K562 (cell line): ENCODE measurements at regions not wholly inside any gene's neighbourhood (a gene's known extent, or its start where the extent isn't known, plus 50 kb on each side); places are given as distances from the start of the nearest gene placed in this dataset.

Source experiments
- CTCF ChIP-seq, 3 experiments: IDR thresholded peaks in 2 of 3; conservative IDR thresholded peaks in 1 of 3; 2 replicates each; pipeline ENCODE4 v1.5.1; 2011 to 2012; ENCODE audit warnings: low read length in 3 of 3, mild to moderate bottlenecking in 3 of 3, control low read depth in 2 of 3, improper control_type of control experiment in 1 of 3, inconsistent platforms in 1 of 3, low read depth in 1 of 3, mixed read lengths in 1 of 3, moderate library complexity in 1 of 3; ENCODE audit not compliant: insufficient read depth in 2 of 3
- E2F1 ChIP-seq: sonication (generic); formaldehyde crosslinking; IDR thresholded peaks from 2 replicates; pipeline ENCODE4 v1.8.1; 2023; ENCODE audit warnings: mild to moderate bottlenecking, missing genetic modification reagents, moderate library complexity
- HMBOX1 ChIP-seq: sonication (generic); IDR thresholded peaks from 2 replicates; pipeline ENCODE4 v1.6.1; 2016
- MAFG ChIP-seq: fragments of 450-650 bp; conservative IDR thresholded peaks from 2 replicates; pipeline ENCODE4 v1.6.1; 2016; ENCODE audit warnings: missing genetic modification characterization, missing compliant biosample characterization
- PHF21A ChIP-seq: fragments of 450-650 bp; IDR thresholded peaks from 2 replicates; pipeline ENCODE4 v1.6.1; 2017; ENCODE audit warnings: low read depth, borderline replicate concordance
- RBM39 ChIP-seq: fragments of 200-400 bp; formaldehyde crosslinking; optimal IDR thresholded peaks from 2 replicates; pipeline ENCODE3; 2018; ENCODE audit warnings: low read depth, low read length
- RNF2 ChIP-seq: sonication (generic); IDR thresholded peaks from 2 replicates; pipeline ENCODE4 v1.6.1; 2016
- SIX5 ChIP-seq, 2 experiments: IDR thresholded peaks; 2 replicates each; pipeline ENCODE4 v1.6.1; 2011; ENCODE audit warnings: low read length in 2 of 2, borderline replicate concordance in 1 of 2, low read depth in 1 of 2, mild to moderate bottlenecking in 1 of 2, moderate library complexity in 1 of 2; ENCODE audit not compliant: insufficient read depth in 1 of 2
- TAF15 ChIP-seq: fragments of 200-400 bp; formaldehyde crosslinking; IDR thresholded peaks from 2 replicates; pipeline ENCODE4 v1.6.1; 2017; ENCODE audit warnings: mild to moderate bottlenecking, low read depth, low read length, moderate library complexity
- XRCC5 ChIP-seq: fragments of 200-400 bp; formaldehyde crosslinking; IDR thresholded peaks from 2 replicates; pipeline ENCODE4 v1.6.1; 2017; ENCODE audit warnings: low read depth, mild to moderate bottlenecking, low read length
- ZNF263 ChIP-seq: sonication (generic); formaldehyde crosslinking; IDR thresholded peaks from 2 replicates; pipeline ENCODE4 v1.8.0; 2022; ENCODE audit warnings: mild to moderate bottlenecking, missing genetic modification reagents, borderline replicate concordance
- ZNF444 ChIP-seq: fragments of 250-450 bp; sonication (Bioruptor Pico); IDR thresholded peaks from 2 replicates; pipeline ENCODE4 v1.4.0; 2020; ENCODE audit warnings: mild to moderate bottlenecking, moderate library complexity
- ZNF766 ChIP-seq: fragments of 200-800 bp; sonication (Bioruptor generic); conservative IDR thresholded peaks from 2 replicates; pipeline ENCODE4 v1.6.1; 2016; ENCODE audit warnings: missing genetic modification characterization, missing compliant biosample characterization
- TF ChIP-seq, protein P1 (sequence below), 2 experiments: fragments of 450-650 bp; IDR thresholded peaks; 2 replicates each; pipeline ENCODE4 v1.6.1; 2018; ENCODE audit warnings: mild to moderate bottlenecking in 2 of 2, low read depth in 1 of 2; ENCODE audit not compliant: partially characterized antibody in 2 of 2
- TF ChIP-seq, protein P2 (sequence below): sonication (generic); formaldehyde crosslinking; IDR thresholded peaks from 2 replicates; pipeline ENCODE4 v1.8.0; 2022; ENCODE audit warnings: mild to moderate bottlenecking, missing genetic modification reagents
- TF ChIP-seq, protein P3 (sequence below), 2 experiments: fragments of 200-800 bp in 1 of 2; sonication (Bioruptor generic) in 1 of 2; sonication (generic) in 1 of 2; formaldehyde crosslinking in 1 of 2; IDR thresholded peaks in 1 of 2; conservative IDR thresholded peaks in 1 of 2; 2 replicates each; pipeline versions ENCODE4 v1.5.0 to v1.6.1; 2016 to 2020; ENCODE audit warnings: missing compliant biosample characterization in 1 of 2, missing genetic modification characterization in 1 of 2, missing genetic modification reagents in 1 of 2

DNA sequence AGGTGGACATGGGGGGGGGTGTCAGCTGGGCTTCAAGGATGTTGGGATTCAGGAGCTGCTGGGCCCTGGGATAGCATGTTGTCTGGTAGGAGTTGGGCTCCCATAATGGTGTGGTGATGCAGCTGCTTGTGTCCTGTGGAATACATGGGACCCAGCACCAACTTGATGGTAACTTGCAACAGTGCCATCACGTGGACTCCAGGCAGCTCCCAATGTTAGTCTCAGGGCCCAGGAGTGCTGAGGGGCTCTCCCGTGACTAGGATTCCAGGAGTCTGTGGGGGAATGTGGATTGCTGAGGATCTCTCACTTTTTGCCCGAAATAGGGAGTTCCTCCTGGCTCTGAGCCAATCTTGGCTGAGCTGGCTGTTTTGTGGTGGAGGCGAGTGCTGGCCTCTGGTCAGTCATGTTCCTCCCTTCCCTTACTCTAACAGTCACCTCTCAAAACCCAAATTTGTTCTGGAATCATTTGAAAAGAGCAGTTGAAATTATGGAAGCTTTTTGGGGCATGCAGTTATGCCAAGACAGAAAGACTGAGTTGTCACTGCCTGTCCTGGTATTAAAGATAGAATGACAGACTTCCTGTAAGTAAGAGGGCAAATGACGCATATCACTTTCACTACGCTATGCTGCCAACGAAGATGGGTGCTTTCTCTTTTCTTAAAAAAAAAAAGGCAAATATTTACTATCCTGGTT is 607.1 kb downstream of the ADCYAP1 start (continued):
- TF ChIP-seq CTCF (IDR thresholded peaks at IDR 0.05 in 2 of 3, conservative IDR thresholded peaks at IDR 0.05 in 1 of 3; ENCODE audit: insufficient read depth in 2 of 3, low read depth in 1 of 3, low read length in 3 of 3) (peak in 1 of 3 experiments; percentile 16; a peak in 2 of 6 replicates), E2F1 (CRISPR knock-in tag) (no peak), RNF2 (no peak), HMBOX1 (peak; percentile 48; the same call in 1 of the 2 replicates), XRCC5 (no peak), ZNF444 (CRISPR knock-in tag) (no peak), MAFG (tag) (peak; percentile 46), ZNF766 (CRISPR knock-in tag) (peak; percentile 51; the same call in 1 of the 2 replicates), PHF21A (no peak), RBM39 (no peak), TAF15 (no peak), ZNF263 (no peak), SIX5 (IDR thresholded peaks at IDR 0.05; ENCODE audit: borderline replicate concordance in 1 of 2, insufficient read depth in 1 of 2, low read depth in 1 of 2, low read length in 2 of 2) (no peak)
- TF ChIP-seq, protein P1, sequence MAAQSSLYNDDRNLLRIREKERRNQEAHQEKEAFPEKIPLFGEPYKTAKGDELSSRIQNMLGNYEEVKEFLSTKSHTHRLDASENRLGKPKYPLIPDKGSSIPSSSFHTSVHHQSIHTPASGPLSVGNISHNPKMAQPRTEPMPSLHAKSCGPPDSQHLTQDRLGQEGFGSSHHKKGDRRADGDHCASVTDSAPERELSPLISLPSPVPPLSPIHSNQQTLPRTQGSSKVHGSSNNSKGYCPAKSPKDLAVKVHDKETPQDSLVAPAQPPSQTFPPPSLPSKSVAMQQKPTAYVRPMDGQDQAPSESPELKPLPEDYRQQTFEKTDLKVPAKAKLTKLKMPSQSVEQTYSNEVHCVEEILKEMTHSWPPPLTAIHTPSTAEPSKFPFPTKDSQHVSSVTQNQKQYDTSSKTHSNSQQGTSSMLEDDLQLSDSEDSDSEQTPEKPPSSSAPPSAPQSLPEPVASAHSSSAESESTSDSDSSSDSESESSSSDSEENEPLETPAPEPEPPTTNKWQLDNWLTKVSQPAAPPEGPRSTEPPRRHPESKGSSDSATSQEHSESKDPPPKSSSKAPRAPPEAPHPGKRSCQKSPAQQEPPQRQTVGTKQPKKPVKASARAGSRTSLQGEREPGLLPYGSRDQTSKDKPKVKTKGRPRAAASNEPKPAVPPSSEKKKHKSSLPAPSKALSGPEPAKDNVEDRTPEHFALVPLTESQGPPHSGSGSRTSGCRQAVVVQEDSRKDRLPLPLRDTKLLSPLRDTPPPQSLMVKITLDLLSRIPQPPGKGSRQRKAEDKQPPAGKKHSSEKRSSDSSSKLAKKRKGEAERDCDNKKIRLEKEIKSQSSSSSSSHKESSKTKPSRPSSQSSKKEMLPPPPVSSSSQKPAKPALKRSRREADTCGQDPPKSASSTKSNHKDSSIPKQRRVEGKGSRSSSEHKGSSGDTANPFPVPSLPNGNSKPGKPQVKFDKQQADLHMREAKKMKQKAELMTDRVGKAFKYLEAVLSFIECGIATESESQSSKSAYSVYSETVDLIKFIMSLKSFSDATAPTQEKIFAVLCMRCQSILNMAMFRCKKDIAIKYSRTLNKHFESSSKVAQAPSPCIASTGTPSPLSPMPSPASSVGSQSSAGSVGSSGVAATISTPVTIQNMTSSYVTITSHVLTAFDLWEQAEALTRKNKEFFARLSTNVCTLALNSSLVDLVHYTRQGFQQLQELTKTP (IDR thresholded peaks at IDR 0.05; ENCODE audit: low read depth in 1 of 2, partially characterized antibody in 2 of 2): no peak
- TF ChIP-seq, protein P2, sequence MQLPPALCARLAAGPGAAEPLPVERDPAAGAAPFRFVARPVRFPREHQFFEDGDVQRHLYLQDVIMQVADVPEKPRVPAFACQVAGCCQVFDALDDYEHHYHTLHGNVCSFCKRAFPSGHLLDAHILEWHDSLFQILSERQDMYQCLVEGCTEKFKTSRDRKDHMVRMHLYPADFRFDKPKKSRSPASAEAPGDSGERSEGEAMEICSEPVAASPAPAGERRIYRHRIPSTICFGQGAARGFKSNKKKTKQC (CRISPR knock-in tag): no peak
- TF ChIP-seq, protein P3, sequence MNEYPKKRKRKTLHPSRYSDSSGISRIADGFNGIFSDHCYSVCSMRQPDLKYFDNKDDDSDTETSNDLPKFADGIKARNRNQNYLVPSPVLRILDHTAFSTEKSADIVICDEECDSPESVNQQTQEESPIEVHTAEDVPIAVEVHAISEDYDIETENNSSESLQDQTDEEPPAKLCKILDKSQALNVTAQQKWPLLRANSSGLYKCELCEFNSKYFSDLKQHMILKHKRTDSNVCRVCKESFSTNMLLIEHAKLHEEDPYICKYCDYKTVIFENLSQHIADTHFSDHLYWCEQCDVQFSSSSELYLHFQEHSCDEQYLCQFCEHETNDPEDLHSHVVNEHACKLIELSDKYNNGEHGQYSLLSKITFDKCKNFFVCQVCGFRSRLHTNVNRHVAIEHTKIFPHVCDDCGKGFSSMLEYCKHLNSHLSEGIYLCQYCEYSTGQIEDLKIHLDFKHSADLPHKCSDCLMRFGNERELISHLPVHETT (CRISPR knock-in tag; conservative IDR thresholded peaks at IDR 0.05 in 1 of 2, IDR thresholded peaks at IDR 0.05 in 1 of 2): peak in 1 of 2 experiments; percentile 59; a peak in 2 of 4 replicates
